Osteoblast (primary cell): ENCODE measurements at regions not wholly inside any gene's neighbourhood (a gene's known extent, or its start where the extent isn't known, plus 50 kb on each side); places are given as distances from the start of the nearest gene placed in this dataset.

Source experiments
- DNase-seq: peaks from one replicate; pipeline ENCODE4 v3.0.0; 2011; ENCODE audit warnings: low spot score, mixed read lengths; ENCODE audit not compliant: insufficient read length; ENCODE audit errors: missing footprints
- H2AFZ ChIP-seq: 2 replicates; pipeline ENCODE4 v1.6.0; 2011; ENCODE audit warnings: mild to moderate bottlenecking, low read length
- H3K27ac ChIP-seq: 2 replicates; pipeline ENCODE4 v1.5.1; 2011; ENCODE audit warnings: mild to moderate bottlenecking, low read depth, low read length, moderate library complexity
- H3K27me3 ChIP-seq: 2 replicates; pipeline ENCODE4 v1.6.0; 2012; ENCODE audit warnings: mild to moderate bottlenecking, control low read depth, inconsistent platforms, low read length, moderate library complexity; ENCODE audit not compliant: insufficient read depth
- H3K36me3 ChIP-seq: 2 replicates; pipeline ENCODE4 v1.5.1; 2011; ENCODE audit warnings: mild to moderate bottlenecking, low read length, control low read depth, moderate library complexity; ENCODE audit not compliant: insufficient read depth
- H3K4me1 ChIP-seq: 2 replicates; pipeline ENCODE4 v1.5.1; 2011; ENCODE audit warnings: mild to moderate bottlenecking, low read length, control low read depth, moderate library complexity; ENCODE audit not compliant: insufficient read depth
- H3K4me2 ChIP-seq: 2 replicates; pipeline ENCODE4 v1.6.0; 2011; ENCODE audit warnings: mild to moderate bottlenecking, low read length; ENCODE audit not compliant: insufficient read depth
- H3K4me3 ChIP-seq: fragments of 200-600 bp; sonication (generic); 3 replicates; pipeline ENCODE4 v1.5.1; 2012; ENCODE audit warnings: mild to moderate bottlenecking, low read length, inconsistent platforms; ENCODE audit not compliant: insufficient read depth
- H3K79me2 ChIP-seq: 2 replicates; pipeline ENCODE4 v1.6.0; 2012; ENCODE audit warnings: mild to moderate bottlenecking, low read length, control low read depth, inconsistent platforms; ENCODE audit not compliant: insufficient read depth
- H3K9me3 ChIP-seq: 2 replicates; pipeline ENCODE4 v1.5.1; 2011; ENCODE audit warnings: low read depth, low read length, control low read depth
- H4K20me1 ChIP-seq: 2 replicates; pipeline ENCODE4 v1.6.0; 2012; ENCODE audit warnings: mild to moderate bottlenecking, low read length, control low read depth; ENCODE audit not compliant: insufficient read depth
- CTCF ChIP-seq: IDR thresholded peaks from 2 replicates; pipeline ENCODE4 v1.5.1; 2011; ENCODE audit warnings: mild to moderate bottlenecking, low read depth, low read length, moderate library complexity; ENCODE audit errors: extremely low read depth

GRCh38 chr3:176787506-176787905 lies 409.8 kb downstream of the TBL1XR1 start:
- no peak for DNase-seq
- Histone ChIP-seq H3K4me3 (no peak overlapping the region), H4K20me1 (no peaks in the 10 kb centered on the region), H3K9me3 (no peaks in the 10 kb centered on the region), H3K36me3 (no peaks in the 10 kb centered on the region), H3K79me2 (no peaks in the 10 kb centered on the region), H3K27me3 (peaks cover 5% of the 10 kb centered on the region), H2AFZ (no peak overlapping the region), H3K4me1 (no peaks in the 10 kb centered on the region), H3K4me2 (no peak overlapping the region), H3K27ac (no peak overlapping the region)
- TF ChIP-seq CTCF = no peak

- no peak for TF ChIP-seq CTCF
- no peaks in the 10 kb centered on the region for H3K79me2 ChIP-seq
- H3K4me1 ChIP-seq = no peaks in the 10 kb centered on the region
- no peak overlapping the region for H2AFZ ChIP-seq
- H3K4me2 ChIP-seq = no peak overlapping the region
- H3K9me3 ChIP-seq = no peaks in the 10 kb centered on the region
- H4K20me1 ChIP-seq = no peaks in the 10 kb centered on the region
- H3K36me3 ChIP-seq = no peaks in the 10 kb centered on the region
- H3K27me3 ChIP-seq = peaks cover 5% of the 10 kb centered on the region
- no peak for DNase-seq
- H3K27ac ChIP-seq = no peak overlapping the region
- H3K4me3 ChIP-seq = no peak overlapping the region
Measured at GRCh38 chr3:176785171-176785570, 412.1 kb downstream of the TBL1XR1 start.

- Histone ChIP-seq H4K20me1 (no peaks in the 10 kb centered on the region), H3K79me2 (no peaks in the 10 kb centered on the region), H3K4me1 (no peaks in the 10 kb centered on the region), H2AFZ (no peak overlapping the region), H3K36me3 (no peaks in the 10 kb centered on the region), H3K4me3 (no peak overlapping the region), H3K4me2 (no peak overlapping the region), H3K27ac (no peak overlapping the region), H3K27me3 (peaks cover 5% of the 10 kb centered on the region), H3K9me3 (no peaks in the 10 kb centered on the region)
- DNase-seq = no peak
- TF ChIP-seq CTCF = no peak
Measured at GRCh38 chr3:176780766-176781165, 416.5 kb downstream of the TBL1XR1 start.

- H2AFZ ChIP-seq = no peak overlapping the region
- TF ChIP-seq CTCF = no peak
- no peaks in the 10 kb centered on the region for H3K4me1 ChIP-seq
- H3K4me2 ChIP-seq = no peak overlapping the region
- H4K20me1 ChIP-seq = no peaks in the 10 kb centered on the region
- no peak for DNase-seq
- no peak overlapping the region for H3K27ac ChIP-seq
- H3K27me3 ChIP-seq = no peaks in the 10 kb centered on the region
- no peaks in the 10 kb centered on the region for H3K36me3 ChIP-seq
- no peaks in the 10 kb centered on the region for H3K9me3 ChIP-seq
- H3K79me2 ChIP-seq = no peaks in the 10 kb centered on the region
- no peak overlapping the region for H3K4me3 ChIP-seq
Measured at GRCh38 chr3:176776622-176777175, 420.6 kb downstream of the TBL1XR1 start.
